ENCODE measurements at regions not wholly inside any gene's neighbourhood (a gene's known extent, or its start where the extent isn't known, plus 50 kb on each side); places are given as distances from the start of the nearest gene placed in this dataset.
A peak's percentile ranks its signal among the peaks of the same experiment; 100 is the strongest.

DNA sequence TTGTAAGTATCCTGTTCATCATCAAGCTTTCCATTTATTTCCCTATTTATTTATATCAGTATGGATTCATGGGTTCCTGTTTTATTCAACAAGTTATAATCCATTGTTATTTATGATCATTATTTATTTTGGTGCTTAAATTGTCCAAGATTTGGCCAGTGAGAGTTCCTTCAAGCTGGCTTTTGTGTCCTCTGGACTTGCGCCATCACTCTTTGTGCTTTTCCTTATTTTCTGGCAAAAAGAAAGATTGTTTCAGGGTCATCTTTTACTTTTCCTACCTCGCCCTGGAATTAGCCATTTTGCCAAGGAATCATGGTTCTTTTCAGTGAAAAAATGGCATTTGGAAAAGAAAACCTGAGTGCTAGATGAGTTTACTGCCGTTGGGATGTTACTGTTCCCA is 193.4 kb downstream of the ADAMTS15 start:
- DNase-seq (ENCODE audit: low spot score): no peak

DNA sequence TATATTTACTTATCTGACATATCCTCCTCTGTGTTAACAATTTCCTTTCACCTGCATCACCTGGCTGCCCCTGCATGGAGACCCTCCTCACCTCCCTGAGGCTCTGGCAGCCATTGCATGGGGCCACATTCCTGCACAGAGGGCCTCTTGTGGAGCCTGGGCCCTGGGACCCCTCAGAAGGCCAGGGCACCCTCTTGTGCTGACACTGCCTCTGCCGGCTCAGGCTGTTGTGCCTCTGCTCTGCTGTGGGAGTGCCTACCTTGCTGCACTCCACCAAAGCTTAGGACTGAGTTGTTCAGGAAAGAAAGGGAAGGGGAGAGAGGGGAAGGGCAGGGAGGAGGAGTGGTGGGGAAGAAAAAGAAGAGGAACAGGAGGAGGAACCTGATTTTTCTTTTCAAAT is 194.5 kb downstream of the ADAMTS15 start:
- no peak for DNase-seq (ENCODE audit: low spot score)

DNA sequence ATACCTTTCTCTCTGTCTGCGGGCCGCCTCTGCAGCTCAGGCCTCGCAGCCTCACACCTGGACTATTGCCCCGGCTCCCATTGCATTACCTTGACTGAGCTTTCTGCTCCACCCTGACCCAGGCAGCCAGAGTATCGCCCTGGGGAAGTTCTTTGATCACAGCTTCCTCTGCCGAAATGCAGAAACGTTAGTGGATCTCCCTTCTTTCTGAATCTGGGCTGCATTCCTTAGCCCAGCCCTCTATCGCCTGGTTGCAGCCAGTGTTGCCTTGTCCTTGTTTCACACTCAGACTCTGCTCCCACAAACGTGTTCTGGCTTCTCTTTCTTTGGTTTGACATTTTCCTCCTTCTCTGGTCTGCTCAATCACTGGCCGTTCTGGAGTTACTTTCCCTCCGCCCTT is 195.7 kb downstream of the ADAMTS15 start:
- no peak for DNase-seq (ENCODE audit: low spot score)

DNA sequence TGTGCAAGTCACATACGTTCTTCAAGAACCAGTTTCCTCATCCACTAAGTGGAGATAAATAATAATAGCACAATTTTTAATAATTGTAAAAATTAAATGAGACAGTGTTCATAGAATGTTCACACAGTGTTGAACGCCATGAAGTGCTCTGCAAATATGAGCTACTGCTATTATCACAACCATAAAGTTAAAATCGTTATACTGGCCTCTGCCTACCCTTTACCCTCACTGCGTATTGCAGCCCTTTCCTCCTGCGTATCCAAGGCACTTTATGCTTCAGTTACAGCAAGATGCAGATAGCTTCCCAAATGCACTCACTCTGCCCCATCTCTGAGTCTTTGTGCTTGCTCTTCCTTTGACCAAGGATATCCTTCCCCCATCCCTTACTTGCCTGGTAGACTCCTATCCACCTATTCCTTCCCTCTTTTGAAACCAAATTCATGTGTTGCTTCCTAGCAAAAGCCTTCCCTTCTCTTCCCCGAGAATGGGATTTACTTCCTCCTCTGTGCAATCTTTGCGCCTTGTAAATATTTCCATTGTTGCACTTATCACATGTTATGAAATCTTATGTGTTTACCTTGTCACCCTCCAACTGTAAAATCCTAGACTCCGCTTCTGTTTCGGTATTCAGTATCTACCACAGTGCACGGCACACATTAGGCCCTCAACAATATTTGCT is 196.9 kb downstream of the ADAMTS15 start:
- no peak for DNase-seq (ENCODE audit: low spot score)

DNA sequence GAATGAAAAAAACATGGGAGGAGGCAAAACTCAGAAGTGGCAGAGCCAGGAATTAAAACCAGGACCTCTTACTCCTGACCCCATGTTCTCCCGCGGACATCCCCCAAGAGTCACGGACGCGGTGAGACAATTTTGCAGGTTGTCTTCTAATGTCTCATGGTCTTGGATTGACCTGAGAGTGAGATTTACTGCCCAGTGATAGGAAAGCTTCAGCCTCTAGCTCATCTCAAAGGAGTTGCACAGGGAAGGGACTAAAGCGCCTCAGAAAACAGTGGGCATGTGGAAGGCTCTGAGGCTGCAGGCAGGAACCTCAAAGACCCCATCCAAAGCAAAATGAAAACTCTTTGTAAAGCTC is 197.4 kb downstream of the ADAMTS15 start:
- DNase-seq (ENCODE audit: low spot score): no peak

DNA sequence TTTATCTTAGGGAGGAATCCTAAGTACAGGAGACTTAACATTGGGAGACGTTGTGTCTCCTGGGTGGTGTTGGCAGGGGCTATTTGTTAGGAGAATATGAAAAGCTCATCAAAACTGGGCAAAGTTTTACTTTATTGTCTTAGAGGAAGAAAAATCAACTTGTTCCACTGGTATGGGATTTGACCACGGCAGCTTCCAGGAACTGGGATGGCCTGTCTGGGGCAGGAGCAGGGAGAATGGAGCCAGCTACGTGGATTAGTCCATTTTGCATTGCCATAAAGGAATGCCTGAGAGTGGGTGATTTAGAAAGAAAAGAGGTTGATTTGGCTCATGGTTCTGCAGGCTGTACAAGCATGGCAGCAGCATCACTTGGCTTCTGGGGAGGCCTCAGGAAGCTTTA is 198.4 kb downstream of the ADAMTS15 start:
- no peak for DNase-seq (ENCODE audit: low spot score)

DNA sequence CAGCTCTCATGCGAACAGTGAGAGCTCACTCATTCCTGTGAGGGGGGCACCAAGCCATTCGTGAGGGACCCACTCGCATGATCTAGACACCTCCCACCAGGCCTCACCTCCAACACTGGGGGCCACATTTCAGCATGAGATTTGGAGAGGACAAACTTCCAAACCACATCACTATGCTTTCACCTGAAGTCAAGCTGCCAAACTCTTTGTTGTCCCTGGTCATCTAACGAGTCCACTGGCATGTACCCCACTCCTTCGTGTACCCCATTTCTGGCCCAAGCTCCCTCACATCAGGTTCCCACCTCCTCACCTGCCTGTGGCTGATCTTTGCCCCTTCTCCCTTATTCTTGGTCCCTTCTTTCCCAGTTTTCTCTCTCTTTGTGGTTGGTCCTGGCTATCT is 198.9 kb downstream of the ADAMTS15 start:
- no peak for DNase-seq (ENCODE audit: low spot score)

DNA sequence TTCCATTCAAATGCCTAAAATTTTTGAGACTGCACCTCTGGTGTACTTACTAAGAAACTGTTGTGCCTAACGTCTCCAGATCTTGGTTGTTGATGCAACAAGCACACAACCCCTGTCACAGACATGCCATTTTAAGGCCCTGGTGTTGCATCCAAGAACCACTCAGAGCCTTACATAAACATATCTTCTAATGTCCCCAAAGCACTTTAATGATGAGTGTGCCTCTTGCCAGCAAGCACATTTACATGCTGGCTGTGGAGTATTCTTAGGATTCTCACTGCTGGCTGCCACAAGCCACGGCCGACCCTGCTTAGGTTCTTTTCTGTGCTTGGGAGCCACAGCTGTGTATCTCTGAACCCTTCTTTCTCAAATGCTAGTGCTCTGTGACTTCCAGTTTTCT is 201.4 kb downstream of the ADAMTS15 start:
- DNase-seq (ENCODE audit: low spot score): no peak

DNA sequence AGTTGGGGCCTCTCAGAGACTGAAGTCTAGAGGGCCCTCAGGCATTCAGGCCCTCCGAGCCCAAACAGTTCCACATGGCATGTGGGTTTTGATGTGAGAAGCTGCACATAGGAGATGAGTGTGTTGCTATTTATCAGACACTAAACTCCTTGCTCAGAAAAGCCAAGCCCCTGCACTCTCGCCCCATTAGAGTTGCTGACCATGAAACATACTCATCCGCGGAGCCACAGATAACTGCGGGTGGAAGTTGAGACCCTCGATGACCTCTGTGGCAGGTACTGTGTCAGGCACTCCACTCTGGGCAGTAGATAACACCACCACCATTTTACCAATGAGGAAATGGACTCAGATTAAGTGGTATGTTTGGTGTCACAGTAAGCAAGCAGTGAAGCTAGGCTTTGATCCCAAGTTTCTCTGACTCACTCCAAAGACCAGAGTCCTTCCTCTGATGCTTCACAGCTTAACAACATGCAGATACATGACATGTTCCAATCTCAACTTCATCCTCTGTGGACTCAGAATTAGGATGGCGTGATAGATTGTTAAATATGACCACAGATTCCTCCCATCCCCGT is 202.1 kb downstream of the ADAMTS15 start:
- DNase-seq (ENCODE audit: low spot score): no peak

DNA sequence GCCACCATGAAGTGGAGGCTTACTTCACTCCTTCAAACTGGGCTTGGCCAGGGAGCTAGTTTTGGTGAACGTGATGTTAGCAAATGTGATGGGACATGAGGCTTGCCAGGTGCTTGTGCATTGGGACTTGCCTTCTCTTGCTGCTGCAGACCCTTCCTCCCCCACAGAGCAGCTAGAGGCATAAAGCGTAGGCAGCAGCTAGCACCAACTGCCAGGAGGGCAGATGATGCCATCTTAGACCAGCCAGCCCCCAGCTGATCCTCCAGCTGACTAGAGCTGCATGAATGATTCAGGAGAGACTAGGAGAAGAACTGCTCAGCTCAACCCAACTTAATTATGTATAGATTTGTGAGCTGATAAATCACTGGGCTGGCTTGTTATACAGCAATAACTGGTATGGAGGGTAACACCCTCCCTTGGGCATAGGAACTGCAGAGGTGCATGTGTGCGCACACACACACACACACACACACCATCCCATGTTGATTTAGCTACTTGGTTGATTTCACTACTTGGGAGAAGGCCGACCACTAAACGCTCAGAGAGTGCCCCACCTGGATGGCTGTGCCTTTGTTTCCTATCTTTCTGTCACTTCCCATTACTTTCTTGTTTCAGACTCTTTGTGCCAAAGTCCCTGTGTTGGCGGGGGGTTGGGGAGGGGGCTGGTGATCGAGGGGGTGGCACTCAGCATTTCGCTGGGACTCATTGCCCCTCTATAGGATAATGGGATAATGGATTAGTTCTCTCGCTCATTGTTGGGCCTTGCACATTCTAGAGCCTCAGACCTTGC is 202.8 kb downstream of the ADAMTS15 start:
- DNase-seq (ENCODE audit: low spot score): no peak

DNA sequence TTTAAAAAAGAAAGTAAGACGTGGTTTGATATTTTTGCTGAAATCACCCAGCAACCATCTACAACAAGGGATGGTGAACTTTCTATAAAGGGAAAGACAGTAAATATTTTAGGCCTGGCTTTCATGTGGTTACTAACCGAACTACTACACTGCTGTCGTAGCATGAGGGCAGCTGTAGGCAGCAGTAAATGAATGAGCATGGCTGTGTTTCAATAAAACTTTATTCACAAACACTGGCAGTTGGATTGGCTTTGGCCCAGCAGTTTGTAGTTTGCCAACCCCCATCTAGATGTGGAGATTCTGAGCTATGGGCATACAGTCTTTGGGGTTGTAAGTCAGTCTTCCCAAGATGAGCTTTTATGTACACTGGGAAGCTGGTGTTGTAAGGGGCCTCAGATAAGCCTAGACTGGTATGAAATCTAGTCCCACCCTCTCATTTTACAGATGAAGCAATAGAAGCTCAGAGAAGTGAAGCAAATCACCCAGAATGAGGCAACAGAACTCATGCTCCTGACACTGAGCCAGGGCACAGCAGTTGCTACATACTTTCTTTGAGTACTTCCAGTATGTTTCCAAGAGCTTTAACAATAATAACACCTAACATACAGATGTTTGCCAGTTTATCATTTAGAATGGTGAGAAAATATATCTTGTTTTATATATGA is 204.4 kb downstream of the ADAMTS15 start:
- DNase-seq (ENCODE audit: low spot score): no peak

DNA sequence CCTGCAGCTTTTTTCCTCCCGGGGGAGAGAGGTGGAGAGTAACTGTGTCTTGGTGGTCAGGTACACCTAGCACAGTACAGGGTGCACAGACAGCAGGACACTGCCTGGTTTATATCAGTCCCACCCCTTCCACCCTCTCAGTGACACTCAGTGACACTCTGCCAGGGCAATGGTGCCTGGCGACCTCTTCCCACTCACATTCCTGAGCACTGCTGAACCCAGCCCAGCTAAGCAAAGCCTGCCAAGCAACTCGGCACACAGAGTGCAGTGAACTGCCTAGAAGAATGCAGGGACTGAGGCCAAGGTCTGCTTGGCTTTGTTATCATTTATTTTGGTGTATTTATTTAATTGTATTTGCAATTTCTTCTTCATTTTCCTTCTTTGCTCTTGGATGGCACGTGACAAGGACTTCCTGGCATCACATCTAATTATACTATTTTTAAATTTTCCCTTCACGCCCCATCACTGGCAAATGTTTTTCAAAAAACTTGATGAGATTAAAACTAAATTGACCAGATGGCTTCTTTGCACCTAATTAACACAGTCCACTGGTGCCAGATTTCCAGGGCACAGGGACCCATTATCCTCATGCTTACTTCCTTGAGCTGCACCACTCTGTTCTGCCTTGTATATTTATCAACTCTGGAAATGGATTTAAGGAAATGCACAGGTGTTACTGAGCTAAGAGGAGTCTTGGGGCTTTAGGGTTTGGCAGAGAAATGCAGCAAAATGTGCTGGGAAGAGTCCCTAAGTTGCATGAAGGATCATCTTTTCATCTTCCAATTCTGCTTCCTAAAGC is 205.6 kb downstream of the ADAMTS15 start:
- DNase-seq (ENCODE audit: low spot score): peak; percentile 37

DNA sequence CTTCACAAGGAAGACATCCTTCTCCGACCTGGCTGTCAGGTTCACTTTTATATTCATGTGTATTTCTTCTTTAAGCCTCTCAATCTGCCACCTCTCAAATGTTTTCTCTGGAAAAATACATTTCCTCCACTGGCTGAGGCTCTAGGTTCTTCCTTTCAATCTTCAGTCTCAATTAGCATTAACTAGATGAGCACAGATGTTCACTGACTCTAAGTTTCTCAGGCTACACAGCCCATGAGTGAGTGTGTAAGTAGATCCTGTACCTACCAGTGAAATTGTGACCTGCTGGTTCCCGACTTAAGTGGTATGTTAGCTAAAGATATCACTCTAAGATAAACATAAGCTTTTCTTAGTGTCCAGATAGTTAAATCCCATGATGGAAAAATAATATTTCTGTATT is 206.9 kb downstream of the ADAMTS15 start:
- DNase-seq (ENCODE audit: low spot score): no peak

DNA sequence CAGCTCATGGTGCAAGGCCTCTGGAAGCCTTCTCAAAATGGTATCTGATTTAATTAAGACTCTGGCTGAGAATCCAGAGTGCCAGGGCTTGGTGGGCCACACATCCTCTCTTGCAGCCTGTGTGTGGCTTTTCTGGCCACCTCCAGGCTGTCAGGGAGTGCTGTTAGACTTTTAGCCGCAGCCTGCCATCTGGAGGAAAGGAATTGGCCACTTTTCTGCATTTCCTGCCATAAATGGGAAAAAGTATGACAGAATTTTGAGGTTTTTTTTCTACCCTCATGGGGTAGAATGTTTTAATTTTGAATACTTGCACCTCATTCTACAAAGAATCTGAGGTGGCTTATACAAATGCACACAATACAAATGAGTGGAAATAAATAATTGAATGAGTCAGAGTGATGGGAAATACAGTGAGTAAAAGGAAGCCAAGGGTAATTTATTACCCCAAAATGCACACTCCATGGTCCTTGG is 218.4 kb downstream of the ADAMTS15 start:
- DNase-seq (ENCODE audit: low spot score): no peak

DNA sequence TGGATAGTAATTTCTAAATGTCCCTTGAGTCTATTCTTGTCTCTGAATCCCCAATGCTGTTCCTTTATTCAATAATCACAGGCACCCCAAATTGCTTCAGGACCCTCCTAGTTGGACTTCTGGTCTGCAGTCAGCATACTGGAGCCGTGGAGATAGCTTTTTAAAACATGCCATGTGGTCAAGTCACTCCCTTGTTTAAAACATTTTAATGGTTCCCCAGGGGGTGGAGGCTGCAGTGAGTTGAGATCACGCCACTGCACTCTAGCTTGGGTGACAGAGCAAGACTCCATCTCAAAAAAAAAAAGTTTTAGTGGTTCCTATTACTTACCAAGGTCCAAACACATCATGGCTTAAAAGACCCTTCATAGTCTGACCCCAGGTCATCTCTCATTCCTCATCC is 220.3 kb downstream of the ADAMTS15 start:
- no peak for DNase-seq (ENCODE audit: low spot score)

DNA sequence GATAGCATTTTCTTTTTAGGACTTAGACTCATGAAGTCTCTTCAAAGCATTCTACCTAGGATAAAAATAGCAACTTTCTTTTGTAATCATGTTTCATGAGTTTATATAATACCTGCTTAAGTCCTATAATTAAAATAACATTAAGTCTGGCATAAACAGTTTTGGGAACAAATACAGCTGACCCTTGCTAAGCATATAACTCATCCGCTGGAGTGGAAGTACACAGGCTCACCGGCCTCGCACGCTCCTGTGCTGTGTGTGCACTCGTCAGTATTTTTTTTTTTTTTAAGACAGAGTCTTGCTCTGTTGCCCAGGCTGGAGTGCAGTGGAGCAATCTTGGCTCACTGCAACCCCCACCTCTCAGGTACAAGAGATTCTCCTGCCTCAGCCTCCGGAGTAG is 221.8 kb downstream of the ADAMTS15 start:
- no peak for DNase-seq (ENCODE audit: low spot score)

DNA sequence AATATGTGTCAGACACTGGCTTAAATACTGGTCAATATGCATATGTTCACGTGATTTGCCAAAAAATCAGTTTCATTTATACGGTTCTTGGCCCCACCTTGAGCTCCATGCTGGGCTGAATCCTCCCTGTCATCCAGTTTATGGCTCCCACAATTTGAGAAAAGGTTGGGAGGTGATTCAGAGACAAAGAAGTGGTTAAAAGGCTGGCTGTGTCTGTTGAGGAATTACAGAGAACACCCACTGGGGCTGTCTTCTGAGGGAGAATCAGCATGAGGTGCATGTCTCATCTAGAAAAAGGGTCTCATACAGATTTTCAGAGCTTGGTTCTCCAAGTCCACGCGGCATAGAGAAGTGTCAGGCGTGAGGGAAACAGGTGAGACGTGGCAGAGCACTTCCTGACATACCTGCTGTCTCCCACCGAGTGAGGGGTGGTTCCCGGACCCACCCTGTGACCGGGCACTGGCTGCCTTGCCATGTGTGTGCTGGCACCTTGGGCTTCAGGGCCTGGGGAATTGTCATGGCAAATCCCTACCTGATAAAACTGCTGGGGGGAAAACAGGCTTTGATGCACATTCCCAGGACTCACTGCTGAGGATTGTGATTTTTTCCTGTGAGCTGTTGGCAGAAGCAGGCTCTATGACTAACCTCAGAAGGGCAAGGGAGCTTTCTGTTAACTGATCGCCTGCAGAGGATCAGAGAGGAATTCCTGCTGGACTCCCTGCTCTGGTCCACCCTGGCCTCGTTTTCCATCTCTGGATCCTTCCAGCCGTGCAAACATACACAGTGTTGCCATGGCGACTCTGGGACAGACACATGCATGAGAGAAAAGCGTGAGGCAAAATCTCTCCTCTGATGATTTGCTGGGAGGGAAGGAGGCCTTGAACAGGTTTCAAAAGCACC is 223.6 kb downstream of the ADAMTS15 start:
- no peak for DNase-seq (ENCODE audit: low spot score)

DNA sequence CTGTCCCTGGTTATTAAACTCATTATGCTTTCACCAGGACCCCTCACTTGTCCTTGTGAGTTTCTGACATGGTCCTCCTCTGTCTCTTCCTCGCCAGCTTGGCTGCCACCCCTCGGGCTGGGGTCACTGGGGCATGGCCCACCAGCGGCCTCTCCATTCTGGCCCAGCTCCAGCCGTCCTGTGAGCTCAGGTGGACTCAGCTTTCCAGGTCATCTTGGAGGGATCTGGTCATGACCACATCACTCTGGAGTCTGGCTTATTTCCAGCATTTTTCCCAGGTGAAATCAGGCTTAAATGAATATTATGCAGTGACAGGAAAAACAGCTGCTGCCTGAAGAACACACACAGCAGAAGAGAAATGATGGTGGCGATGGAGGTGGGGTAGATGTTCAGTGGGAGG is 224.5 kb downstream of the ADAMTS15 start:
- no peak for DNase-seq (ENCODE audit: low spot score)

DNA sequence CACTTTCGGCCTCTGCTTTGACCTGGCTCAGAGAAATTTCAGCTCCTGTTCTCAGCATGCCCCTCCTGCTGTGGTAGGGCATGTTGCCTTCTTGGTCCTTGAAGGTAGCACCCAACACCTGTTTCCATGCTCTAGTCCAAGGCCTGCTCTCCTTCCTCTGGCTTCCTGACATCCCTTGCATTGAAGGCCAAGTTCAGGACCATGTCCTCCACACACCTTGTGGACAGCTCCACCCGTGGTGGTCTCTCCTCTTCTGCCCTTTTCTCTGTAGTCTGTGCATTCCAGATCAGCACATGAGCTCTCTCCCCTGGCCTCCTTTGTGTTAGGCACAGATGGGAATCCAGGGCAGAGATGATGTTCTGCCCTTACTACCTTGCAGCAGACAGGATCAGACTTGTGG is 225.3 kb downstream of the ADAMTS15 start:
- DNase-seq (ENCODE audit: low spot score): no peak

DNA sequence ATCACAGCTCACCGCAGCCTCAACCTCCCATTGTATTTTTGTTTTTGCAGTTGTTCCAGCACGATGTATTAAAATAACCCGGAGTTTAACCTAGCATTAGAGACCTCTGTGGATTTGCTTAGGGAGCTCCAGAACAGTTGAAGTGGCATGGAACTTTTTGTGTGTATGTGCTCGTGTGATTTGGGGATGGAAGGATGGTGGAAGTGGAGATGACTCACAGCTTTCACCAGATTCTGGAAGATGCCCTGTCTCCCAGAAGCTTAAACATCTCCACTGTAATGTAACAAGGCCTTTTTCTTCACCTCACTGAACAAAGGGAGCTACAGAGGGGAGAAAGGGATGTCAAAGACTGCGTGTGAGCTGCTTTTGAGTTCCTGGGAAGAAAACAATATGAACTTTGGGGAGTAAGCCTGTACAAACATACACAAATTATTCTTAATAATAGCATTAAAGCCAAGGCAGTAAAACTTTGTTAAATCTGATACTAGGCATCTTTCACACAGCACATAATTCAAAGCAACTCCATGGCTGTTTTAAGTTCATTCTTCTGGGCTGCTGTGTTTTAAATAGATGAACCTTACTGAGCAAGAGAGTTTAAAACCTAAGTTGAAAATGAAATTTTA is 226.4 kb downstream of the ADAMTS15 start:
- DNase-seq (ENCODE audit: low spot score): no peak

Measured in D341Med (cell line).